GM12878 (cell line): ENCODE measurements at regions not wholly inside any gene's neighbourhood (a gene's known extent, or its start where the extent isn't known, plus 50 kb on each side); places are given as distances from the start of the nearest gene placed in this dataset.

ENCODE experiments used
- ATAC-seq: fragments of 200-7000 bp; cut with Tn5 transposase; 3 replicates; pipeline ENCODE4 v1.9.1; 2020; ENCODE audit warnings: mild to moderate bottlenecking, moderate library complexity
- BruUV-seq: library from RNA; stranded (reverse); fragments of 400-500 nt; replicated peaks from 2 replicates; lab custom pipeline; 2021; lab: Mats Ljungman, UMichigan
- CTCF ChIA-PET: fragments of 300-600 bp; sonication (Branson Sonifier 250); formaldehyde crosslinking; extraction: SDS; loops from one replicate; lab custom pipeline; 2021; ENCODE audit warnings: inconsistent platforms; lab: Yijun Ruan, JAX
- POLR2A ChIA-PET: fragments of 350-600 bp; formaldehyde crosslinking; extraction: SDS; loops from one replicate; lab custom pipeline; 2021; ENCODE audit warnings: inconsistent platforms; lab: Charles Lee
- RAD21 ChIA-PET: fragments of 300-600 bp; sonication (Branson Sonifier 250); formaldehyde crosslinking; loops from one replicate; lab custom pipeline; 2023; ENCODE audit warnings: antibody characterized with exemption; ENCODE audit not compliant: unreplicated experiment; lab: Charles Lee
- SMC1A ChIA-PET: fragments of 300-600 bp; sonication (Branson Sonifier 250); formaldehyde crosslinking; loops from one replicate; lab custom pipeline; 2023; ENCODE audit not compliant: unreplicated experiment, uncharacterized antibody; lab: Charles Lee
- DNase-seq: peaks from one replicate; pipeline ENCODE4 v3.0.0-alpha.2; 2011; ENCODE audit warnings: low read depth, low spot score
- FAIRE-seq: peaks from 3 replicates; lab custom pipeline; 2011; peaks lifted over from hg19 to GRCh38; lab: Jason Lieb, UNC
- H2AFZ ChIP-seq: 2 replicates; pipeline ENCODE4 v1.6.0; 2011; ENCODE audit warnings: low read depth, low read length, control low read depth; ENCODE audit not compliant: control insufficient read depth
- H3K27ac ChIP-seq: 2 replicates; pipeline ENCODE4 v1.5.1; 2011; ENCODE audit warnings: control low read depth; ENCODE audit not compliant: control insufficient read depth, insufficient read depth
- H3K27me3 ChIP-seq, 2 experiments: replicated peaks in 1 of 2; 2 replicates each; pipeline versions ENCODE4 v1.6.0 to v1.6.1; 2011; ENCODE audit warnings: low read length in 1 of 2; ENCODE audit not compliant: control insufficient read depth in 2 of 2, insufficient read depth in 2 of 2
- H3K36me3 ChIP-seq, 2 experiments: 2 replicates each; pipeline ENCODE4 v1.5.1; 2011; ENCODE audit warnings: low read length in 1 of 2; ENCODE audit not compliant: control insufficient read depth in 2 of 2, insufficient read depth in 2 of 2
- H3K4me1 ChIP-seq: 2 replicates; pipeline ENCODE4 v1.6.1; 2011; ENCODE audit warnings: mild to moderate bottlenecking, low read length, moderate library complexity, mixed read lengths; ENCODE audit not compliant: control insufficient read depth, insufficient read depth
- H3K4me2 ChIP-seq: 2 replicates; pipeline ENCODE4 v1.6.0; 2011; ENCODE audit warnings: control low read depth; ENCODE audit not compliant: control insufficient read depth, insufficient read depth
- H3K4me3 ChIP-seq: fragments of 200-600 bp; sonication (generic); 2 replicates; pipeline ENCODE4 v1.5.1; 2016
- H3K79me2 ChIP-seq: 2 replicates; pipeline ENCODE4 v1.6.0; 2011; ENCODE audit warnings: low read length; ENCODE audit not compliant: control insufficient read depth, insufficient read depth
- H3K9ac ChIP-seq: 2 replicates; pipeline ENCODE4 v1.8.0; 2011; ENCODE audit warnings: low read length, control low read depth, mixed read lengths; ENCODE audit not compliant: control insufficient read depth, insufficient read depth
- H3K9me3 ChIP-seq: replicated peaks from 3 replicates; pipeline ENCODE4 v1.5.1; 2011; ENCODE audit warnings: mild to moderate bottlenecking, low read length; ENCODE audit not compliant: control insufficient read depth, insufficient read depth
- H4K20me1 ChIP-seq: 2 replicates; pipeline ENCODE4 v1.6.0; 2011; ENCODE audit not compliant: control insufficient read depth, insufficient read depth
- FOXK2 ChIP-seq: fragments of 450-650 bp; IDR thresholded peaks from 2 replicates; pipeline ENCODE4 v1.6.1; 2017; ENCODE audit warnings: mild to moderate bottlenecking, moderate library complexity
- GABPA ChIP-seq: IDR thresholded peaks from 2 replicates; pipeline ENCODE4 v1.6.1; 2014; ENCODE audit warnings: antibody characterized with exemption, low read depth, mild to moderate bottlenecking, inconsistent platforms
- IRF4 ChIP-seq: IDR thresholded peaks from 2 replicates; pipeline ENCODE4 v1.6.1; 2011; ENCODE audit warnings: low read depth, low read length
- JUND ChIP-seq: IDR thresholded peaks from 2 replicates; pipeline ENCODE4 v1.6.1; 2012; ENCODE audit warnings: low read depth, mild to moderate bottlenecking, low read length, improper control_type of control experiment, moderate library complexity
- MAX ChIP-seq: IDR thresholded peaks from 2 replicates; pipeline ENCODE4 v1.6.1; 2012; ENCODE audit warnings: low read depth, low read length, improper control_type of control experiment
- PRDM15 ChIP-seq: fragments of 450-650 bp; formaldehyde crosslinking; IDR thresholded peaks from 2 replicates; pipeline ENCODE4 v1.4.0; 2020; ENCODE audit warnings: mild to moderate bottlenecking, moderate library complexity
- SP1 ChIP-seq: IDR thresholded peaks from one replicate; pipeline ENCODE4 v1.6.1; 2011; ENCODE audit warnings: low read depth, low read length
- SPI1 ChIP-seq: IDR thresholded peaks from 2 replicates; pipeline ENCODE4 v1.6.1; 2011; ENCODE audit warnings: low read depth, mild to moderate bottlenecking, low read length, moderate library complexity, borderline replicate concordance; ENCODE audit not compliant: insufficient read depth
- WGBS: methylation state at CpG from one replicate; pipeline ENCODE4 v1.1.6; 2016; ENCODE audit warnings: low lambda C conversion rate; ENCODE audit not compliant: insufficient replicate concordance, insufficient coverage; ENCODE audit errors: missing lambda C conversion rate; 5-methylcytosine and 5-hydroxymethylcytosine counted together
- in situ Hi-C: fragments of 300-500 bp; cut with MboI; formaldehyde crosslinking; loops from 9 replicates; pipeline ENCODE4 v1.14.3; 2018; ENCODE audit warnings: mixed read lengths
- intact Hi-C: fragments of 100-400 bp; cut with micrococcal nuclease; formaldehyde crosslinking; loops from one replicate; pipeline ENCODE4 v1.14.2; 2022; ENCODE audit not compliant: unreplicated experiment

- ATAC-seq = no peak
- POLR2A ChIA-PET = no interaction called here
- H3K27ac ChIP-seq = no peak overlapping the region
- no peaks in the 10 kb centered on the region for H4K20me1 ChIP-seq
- DNase-seq = no peak
- in situ Hi-C loops (no loop called here), intact Hi-C loops (loop anchor here (5.0 kb wide), 1 partner anchor 59 kb away; no protein-coding TSS in a partner anchor)
- WGBS = 3% methylated on average over 4 of the region's 4 CpGs
- H3K36me3 ChIP-seq = no peaks in the 10 kb centered on the region
- RAD21 ChIA-PET = no interaction called here
- TF ChIP-seq SP1 (no peak), PRDM15 (no peak), JUND (no peak), SPI1 (no peak), GABPA (no peak), FOXK2 (no peak), IRF4 (no peak), MAX (no peak)
- no peaks in the 10 kb centered on the region for H3K27me3 ChIP-seq
- H3K4me1 ChIP-seq = no peaks in the 10 kb centered on the region
- H3K79me2 ChIP-seq = no peaks in the 10 kb centered on the region
- CTCF ChIA-PET = no interaction called here
- no peak overlapping the region for H3K4me2 ChIP-seq
- no peak overlapping the region for H3K4me3 ChIP-seq
- FAIRE-seq = peak; percentile 13
- H2AFZ ChIP-seq = no peak overlapping the region
- SMC1A ChIA-PET = interaction anchor here (0.6 kb wide), 1 partner anchor 84 kb away, joined by 3 read pairs; no protein-coding TSS in a partner anchor
- no TSS peak for BruUV-seq
- H3K9ac ChIP-seq = no peak overlapping the region
- H3K9me3 ChIP-seq = no peaks in the 10 kb centered on the region
Measured at GRCh38 chr9:15081021-15081753, 171.0 kb upstream of the FREM1 start.
